Activated CD4-positive, alpha-beta T cell treated with anti-CD3 and anti-CD28 coated beads for 4 hours (primary cell): ENCODE measurements at regions not wholly inside any gene's neighbourhood (a gene's known extent, or its start where the extent isn't known, plus 50 kb on each side); places are given as distances from the start of the nearest gene placed in this dataset.
A peak's percentile ranks its signal among the peaks of the same experiment; 100 is the strongest.

ENCODE experiments used
- DNase-seq, 2 donors: peaks; one replicate each; pipeline ENCODE4 v3.0.0-alpha.2; 2020

DNA sequence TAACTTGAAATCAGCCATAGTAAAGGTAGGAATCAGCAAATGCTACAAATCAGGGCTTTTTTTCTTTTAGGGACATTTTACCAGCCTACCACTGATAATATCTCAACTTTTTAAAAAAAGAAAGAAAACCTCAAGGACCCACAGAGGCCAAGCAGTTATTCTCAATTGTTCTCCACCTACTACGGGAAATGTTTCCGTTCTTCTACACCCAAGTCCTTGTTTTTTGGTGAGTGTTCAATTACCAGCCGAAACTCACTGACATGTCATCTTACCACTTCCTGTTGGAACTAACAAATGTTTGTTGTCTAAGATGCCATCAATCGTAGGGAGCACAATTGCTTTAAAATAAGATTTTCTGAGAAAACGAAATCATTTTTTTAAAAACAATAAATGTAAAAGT is 50.2 kb upstream of the CDK1 start:
- peak in 1 of 2 donors; percentile 37 for DNase-seq

DNA sequence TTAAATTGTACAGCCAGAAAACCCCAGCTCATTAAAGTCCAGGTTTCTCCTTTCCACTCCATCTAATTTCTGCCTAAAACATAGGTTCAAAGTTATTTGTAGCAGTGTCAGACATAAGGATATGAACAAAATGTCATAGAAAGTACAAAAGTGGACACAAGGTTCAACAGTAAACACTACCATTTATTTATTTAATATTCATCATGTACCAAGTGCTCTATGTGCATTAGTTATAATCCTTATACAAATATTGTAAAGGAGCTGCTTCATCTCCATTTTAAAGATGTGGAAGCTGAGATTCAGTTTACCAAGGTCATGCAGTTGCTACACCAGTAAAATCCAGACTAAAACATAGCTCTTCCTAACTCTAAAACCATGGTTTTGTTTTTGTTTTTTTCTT is 52.0 kb upstream of the CDK1 start:
- DNase-seq = no peak

- DNase-seq = no peak
Observed at GRCh38 chr10:60722623-60723022, 55.7 kb upstream of the CDK1 start.

GRCh38 chr10:60719721-60720120 is 58.6 kb upstream of the CDK1 start:
- no peak for DNase-seq

DNA sequence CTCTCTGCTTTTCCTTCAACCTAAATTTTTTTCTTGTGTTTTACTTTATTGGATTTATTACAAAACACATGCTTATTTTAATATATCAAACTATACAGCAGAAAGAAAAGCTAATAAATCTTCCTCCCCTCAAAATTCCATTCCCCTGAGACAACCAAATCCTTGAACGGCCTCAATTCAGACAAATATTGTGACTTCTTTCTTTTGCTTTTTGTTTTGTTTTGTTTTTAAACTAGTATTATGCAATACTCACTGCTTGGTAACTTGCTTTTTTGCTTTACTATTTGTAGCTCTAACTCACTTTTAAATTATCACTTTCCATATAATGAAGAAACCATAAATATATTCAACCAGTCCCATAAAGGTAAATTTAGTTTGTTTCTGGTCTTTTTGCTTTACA is 59.4 kb upstream of the CDK1 start:
- no peak for DNase-seq

- DNase-seq = no peak
Observed at GRCh38 chr10:60717852-60718251, 60.4 kb upstream of the CDK1 start.

DNA sequence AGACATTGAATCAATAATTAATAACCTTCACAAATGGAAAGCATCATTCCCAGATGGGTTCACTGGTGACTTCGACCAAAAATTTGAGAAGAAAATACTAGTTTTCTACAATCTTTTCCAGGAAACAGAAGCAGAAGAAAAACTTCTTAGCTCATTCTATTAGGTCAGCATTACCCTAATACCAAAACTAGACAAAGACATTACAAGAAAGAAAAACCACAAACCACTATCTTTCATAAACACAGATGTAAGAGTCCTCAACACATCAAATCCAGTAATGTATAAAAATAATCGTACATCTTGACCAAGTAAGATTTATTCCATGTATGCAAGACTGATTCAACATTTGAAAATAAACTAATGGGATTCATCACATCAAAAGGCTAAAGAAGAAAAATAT is 64.0 kb upstream of the CDK1 start:
- DNase-seq = no peak

DNA sequence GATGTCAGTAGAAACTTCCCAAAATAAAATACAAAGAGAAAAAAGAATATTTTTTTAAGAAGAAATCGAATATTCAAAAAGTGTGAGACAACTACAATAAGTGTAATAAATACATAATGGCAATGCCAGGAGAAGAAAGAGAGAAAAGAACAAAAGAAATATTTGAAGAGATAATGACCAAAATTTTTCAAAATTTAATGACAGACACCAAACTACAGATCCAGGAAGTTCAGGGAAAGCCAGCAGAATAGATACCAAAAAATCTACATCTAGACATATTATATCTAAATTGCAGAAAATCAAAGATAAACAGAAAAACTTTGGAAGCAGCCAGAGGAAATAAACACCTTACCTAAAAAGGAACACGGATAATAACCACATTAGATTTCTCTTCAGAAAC is 66.8 kb upstream of the CDK1 start:
- DNase-seq = no peak

DNA sequence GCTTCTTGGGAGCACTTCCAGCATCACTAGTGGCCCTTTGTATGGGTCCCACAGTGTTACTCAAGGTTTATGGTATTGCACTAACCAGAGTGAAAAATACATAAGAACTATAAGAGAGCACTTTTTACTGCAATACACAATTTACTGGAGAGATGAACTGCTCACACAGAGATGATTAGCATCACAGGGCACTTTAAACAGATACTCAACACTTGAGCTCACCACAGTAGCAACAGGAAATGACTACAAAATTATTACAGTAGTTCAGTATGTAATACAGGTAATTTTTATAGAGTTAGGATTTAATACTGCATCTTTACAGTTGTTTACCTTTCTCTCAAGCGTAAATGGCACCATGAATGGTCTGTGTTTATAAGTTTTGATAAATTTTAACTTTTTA is 68.2 kb upstream of the CDK1 start:
- DNase-seq = no peak

DNA sequence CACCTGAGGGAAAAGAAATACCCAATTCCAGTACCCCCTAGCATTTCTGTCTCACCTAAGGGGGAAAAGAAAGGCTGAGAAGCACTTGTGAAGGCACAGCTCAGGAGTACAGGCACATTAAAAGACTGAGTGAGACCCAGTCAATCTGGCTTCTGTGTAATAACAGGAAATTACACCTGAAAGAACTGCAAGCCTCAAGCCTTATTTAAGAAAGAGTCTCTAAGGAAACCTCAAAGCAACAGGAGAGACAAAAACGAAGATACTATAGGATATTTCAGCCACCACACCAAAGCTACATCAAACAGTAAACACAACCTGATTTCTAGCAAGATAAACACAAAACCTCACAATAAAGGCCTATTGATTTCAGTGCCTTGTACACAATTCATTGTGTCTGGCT is 69.6 kb upstream of the CDK1 start:
- no peak for DNase-seq

- no peak for DNase-seq
Observed at GRCh38 chr10:60707841-60708240, 70.4 kb upstream of the CDK1 start.

- no peak for DNase-seq
Observed at GRCh38 chr10:60706146-60706545, 72.1 kb upstream of the CDK1 start.

- DNase-seq = no peak
Observed at GRCh38 chr10:60705376-60705775, 72.9 kb upstream of the CDK1 start.

- no peak for DNase-seq
Observed at GRCh38 chr10:60704471-60704870, 73.8 kb upstream of the CDK1 start.

- DNase-seq = no peak
Observed at GRCh38 chr10:60703266-60704041, 74.8 kb upstream of the CDK1 start.

DNA sequence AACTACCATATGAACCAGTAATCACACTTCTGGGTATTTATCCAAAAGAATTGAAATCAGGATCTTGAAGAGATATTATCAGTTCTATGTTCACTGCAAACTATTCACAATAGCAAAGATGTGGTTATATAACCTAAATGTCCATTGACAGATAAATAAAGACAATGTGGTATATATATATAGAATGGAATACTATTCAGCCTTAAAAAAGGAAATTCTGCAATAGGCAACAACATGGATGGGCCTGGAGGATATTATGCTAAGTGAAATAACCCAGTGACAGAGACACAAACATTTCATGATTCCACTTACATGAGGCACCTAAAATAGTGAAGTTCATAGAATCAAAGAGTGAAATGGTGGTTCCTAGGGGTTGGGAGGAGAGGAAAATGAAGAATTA is 90.6 kb upstream of the CDK1 start:
- DNase-seq = no peak

GRCh38 chr10:60684091-60684490 is 94.2 kb upstream of the CDK1 start:
- DNase-seq = no peak

DNA sequence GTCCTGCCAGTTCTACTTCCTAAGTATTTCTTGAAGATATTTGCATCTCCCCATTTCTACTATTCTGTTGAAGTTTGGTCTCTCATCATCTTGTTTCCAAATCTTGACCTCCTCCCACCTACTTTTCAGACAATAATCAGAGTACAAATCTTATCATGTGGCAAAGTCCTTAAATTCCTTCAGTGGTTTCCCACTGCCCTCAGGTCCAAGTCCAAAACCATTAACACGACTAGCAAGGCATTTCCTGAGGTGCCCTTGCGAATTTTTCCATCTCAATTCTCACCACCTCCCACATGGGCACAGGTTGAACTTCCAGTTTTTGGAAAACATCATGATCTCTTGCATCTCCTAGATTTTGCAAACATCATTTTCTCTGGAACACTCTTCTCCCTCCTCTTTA is 97.2 kb upstream of the CDK1 start:
- DNase-seq = no peak

GRCh38 chr10:60679388-60679990 is 98.8 kb upstream of the CDK1 start:
- no peak for DNase-seq

- no peak for DNase-seq
Observed at GRCh38 chr10:60678978-60679377, 99.3 kb upstream of the CDK1 start.

GRCh38 chr10:60677531-60678129 is 100.6 kb upstream of the CDK1 start:
- DNase-seq = no peak

DNA sequence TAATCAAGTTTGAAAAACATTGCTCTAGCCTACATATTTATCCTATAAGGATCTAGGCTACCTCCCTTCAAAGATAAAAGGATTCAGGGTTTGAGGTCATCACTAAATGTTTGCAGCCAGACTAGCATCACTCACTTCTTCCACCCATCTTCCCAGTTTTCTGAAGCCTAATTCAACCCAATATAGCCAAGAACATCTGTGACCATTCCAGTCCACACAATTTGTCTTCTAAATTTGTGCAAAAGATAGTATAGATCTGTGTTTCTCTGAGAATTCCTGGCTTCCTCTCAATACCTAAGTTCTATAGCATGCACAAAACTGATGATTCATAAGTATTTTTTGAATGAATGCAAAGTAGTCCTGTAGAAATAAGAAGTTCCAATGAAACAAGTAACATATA is 103.0 kb upstream of the CDK1 start:
- no peak for DNase-seq

DNA sequence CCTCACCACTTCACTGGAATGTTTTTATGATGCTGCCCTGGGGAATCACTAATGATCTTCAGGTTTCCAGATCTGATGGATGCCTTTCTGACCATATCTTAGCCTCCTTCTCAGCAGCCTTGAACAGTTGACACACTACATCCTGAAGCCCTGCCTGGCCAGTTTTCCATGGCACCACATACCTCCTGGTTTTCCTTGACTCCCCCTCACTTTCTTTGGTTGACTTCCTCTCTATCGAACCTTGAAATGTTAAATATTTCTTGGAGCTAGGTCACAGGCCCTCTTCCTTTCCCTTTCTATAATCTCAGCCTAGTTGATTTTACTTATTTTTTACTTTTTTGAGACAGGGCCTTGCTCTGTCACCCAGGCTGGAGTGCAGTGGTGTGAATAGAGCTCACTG is 108.8 kb upstream of the CDK1 start:
- DNase-seq = no peak

GRCh38 chr10:60666221-60666620 is 112.1 kb upstream of the CDK1 start:
- no peak for DNase-seq

DNA sequence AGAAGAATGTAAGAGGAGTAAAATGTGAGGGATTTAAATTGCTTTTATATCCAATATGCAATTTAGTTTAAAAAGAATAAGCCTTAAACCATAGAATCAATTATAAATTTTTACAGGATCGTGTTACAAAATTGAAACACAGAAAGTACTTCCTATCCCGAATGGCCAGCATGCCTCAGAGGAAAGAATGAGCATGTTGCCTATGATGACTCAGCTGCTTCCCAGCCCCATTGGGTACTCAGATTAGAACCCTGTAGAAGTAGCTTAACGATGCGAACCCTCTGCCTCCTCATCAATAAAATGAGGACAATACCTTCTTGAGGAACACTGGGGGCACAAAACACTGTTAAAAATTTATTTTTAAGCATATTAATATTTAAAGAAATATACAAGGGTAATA is 113.4 kb upstream of the CDK1 start:
- no peak for DNase-seq
